PC-9 (cell line): ENCODE measurements at regions not wholly inside any gene's neighbourhood (a gene's known extent, or its start where the extent isn't known, plus 50 kb on each side); places are given as distances from the start of the nearest gene placed in this dataset.

Experiments used
- EZH2 ChIP-seq: fragments of 200-600 bp; sonication (generic); IDR thresholded peaks from 2 replicates; pipeline ENCODE4 v1.8.0; 2017; ENCODE audit warnings: antibody characterized with exemption, low read depth
- TF ChIP-seq, protein P1 (sequence below): fragments of 200-600 bp; sonication (generic); conservative IDR thresholded peaks from 2 replicates; pipeline ENCODE4 v1.6.1; 2017; ENCODE audit warnings: mixed run types, antibody characterized with exemption, mild to moderate bottlenecking, moderate library complexity

- TF ChIP-seq, protein P1, sequence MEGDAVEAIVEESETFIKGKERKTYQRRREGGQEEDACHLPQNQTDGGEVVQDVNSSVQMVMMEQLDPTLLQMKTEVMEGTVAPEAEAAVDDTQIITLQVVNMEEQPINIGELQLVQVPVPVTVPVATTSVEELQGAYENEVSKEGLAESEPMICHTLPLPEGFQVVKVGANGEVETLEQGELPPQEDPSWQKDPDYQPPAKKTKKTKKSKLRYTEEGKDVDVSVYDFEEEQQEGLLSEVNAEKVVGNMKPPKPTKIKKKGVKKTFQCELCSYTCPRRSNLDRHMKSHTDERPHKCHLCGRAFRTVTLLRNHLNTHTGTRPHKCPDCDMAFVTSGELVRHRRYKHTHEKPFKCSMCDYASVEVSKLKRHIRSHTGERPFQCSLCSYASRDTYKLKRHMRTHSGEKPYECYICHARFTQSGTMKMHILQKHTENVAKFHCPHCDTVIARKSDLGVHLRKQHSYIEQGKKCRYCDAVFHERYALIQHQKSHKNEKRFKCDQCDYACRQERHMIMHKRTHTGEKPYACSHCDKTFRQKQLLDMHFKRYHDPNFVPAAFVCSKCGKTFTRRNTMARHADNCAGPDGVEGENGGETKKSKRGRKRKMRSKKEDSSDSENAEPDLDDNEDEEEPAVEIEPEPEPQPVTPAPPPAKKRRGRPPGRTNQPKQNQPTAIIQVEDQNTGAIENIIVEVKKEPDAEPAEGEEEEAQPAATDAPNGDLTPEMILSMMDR: no peak
- TF ChIP-seq EZH2: no peak
Measured at GRCh38 chr12:115726691-115727090, 550.8 kb downstream of the MED13L start.
